ENCODE measurements at regions not wholly inside any gene's neighbourhood (a gene's known extent, or its start where the extent isn't known, plus 50 kb on each side); places are given as distances from the start of the nearest gene placed in this dataset.

GRCh38 chr14:28666961-28667360 lies 99.6 kb upstream of the FOXG1 start:
- H3K4me3 ChIP-seq (ENCODE audit: low read depth, low read length), result no peak overlapping the region
- TF ChIP-seq CTCF (IDR thresholded peaks at IDR 0.05; ENCODE audit: low read depth, low read length), result no peak

- no peak overlapping the region for H3K4me3 ChIP-seq (ENCODE audit: low read depth, low read length)
- no peak for TF ChIP-seq CTCF (IDR thresholded peaks at IDR 0.05; ENCODE audit: low read depth, low read length)
Observed at GRCh38 chr14:28671425-28671824, 95.2 kb upstream of the FOXG1 start.

DNA sequence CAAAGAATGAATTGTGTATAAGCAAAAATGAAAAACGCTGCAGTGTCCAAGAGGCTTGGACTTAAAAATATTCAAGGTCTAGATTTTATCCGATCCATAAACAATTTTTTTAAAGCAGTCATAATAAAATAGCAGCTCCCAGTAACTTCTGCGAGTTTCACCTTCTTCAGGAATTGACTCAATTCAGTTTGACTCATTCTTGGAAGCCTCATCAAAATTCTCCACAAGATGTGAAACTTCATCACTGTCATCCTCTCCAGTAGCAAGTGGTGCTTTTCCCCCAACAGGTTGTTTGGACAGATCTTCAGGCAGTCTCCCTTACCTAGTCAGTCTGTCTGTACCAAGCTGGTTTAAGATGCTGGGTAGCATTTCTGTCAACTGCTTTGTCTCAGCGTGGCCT lies 93.5 kb upstream of the FOXG1 start:
- TF ChIP-seq CTCF (IDR thresholded peaks at IDR 0.05; ENCODE audit: low read depth, low read length), result no peak

GRCh38 chr14:28676479-28676878 lies 90.1 kb upstream of the FOXG1 start:
- TF ChIP-seq CTCF (IDR thresholded peaks at IDR 0.05; ENCODE audit: low read depth, low read length), result no peak

More for the DNA sequence above, 93.5 kb upstream of the FOXG1 start:
- no peak overlapping the region for H3K4me3 ChIP-seq (ENCODE audit: low read depth, low read length)

GRCh38 chr14:28677381-28677780 lies 89.2 kb upstream of the FOXG1 start:
- TF ChIP-seq CTCF (IDR thresholded peaks at IDR 0.05; ENCODE audit: low read depth, low read length), result no peak
- no peak overlapping the region for H3K4me3 ChIP-seq (ENCODE audit: low read depth, low read length)

More at GRCh38 chr14:28676479-28676878, 90.1 kb upstream of the FOXG1 start:
- H3K4me3 ChIP-seq (ENCODE audit: low read depth, low read length), result no peak overlapping the region

DNA sequence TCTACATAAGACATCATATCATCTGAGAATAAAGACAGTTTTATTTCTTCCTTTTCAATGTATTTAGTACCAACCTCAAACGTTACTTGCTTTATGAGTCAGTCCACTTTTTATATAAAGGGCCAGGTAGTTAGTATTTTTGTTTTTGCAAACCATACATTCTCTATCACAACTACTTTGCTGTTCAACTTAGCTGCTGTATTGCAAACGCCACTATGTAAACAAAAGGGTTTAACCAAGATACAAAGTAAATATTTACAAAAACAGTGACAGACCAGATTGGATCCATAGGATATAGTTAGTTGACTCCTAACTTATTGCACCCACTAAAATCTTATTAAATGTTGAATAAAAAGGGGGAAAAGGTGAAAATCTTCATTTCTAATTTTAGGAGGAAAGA lies 87.7 kb upstream of the FOXG1 start:
- TF ChIP-seq CTCF (IDR thresholded peaks at IDR 0.05; ENCODE audit: low read depth, low read length), result no peak
- no peak overlapping the region for H3K4me3 ChIP-seq (ENCODE audit: low read depth, low read length)

GRCh38 chr14:28681681-28682080 lies 84.9 kb upstream of the FOXG1 start:
- H3K4me3 ChIP-seq (ENCODE audit: low read depth, low read length), result no peak overlapping the region
- TF ChIP-seq CTCF (IDR thresholded peaks at IDR 0.05; ENCODE audit: low read depth, low read length), result no peak
